DOHH2 (cell line): ENCODE measurements at regions not wholly inside any gene's neighbourhood (a gene's known extent, or its start where the extent isn't known, plus 50 kb on each side); places are given as distances from the start of the nearest gene placed in this dataset.

Experiments used
- CTCF ChIP-seq: fragments of 200-600 bp; sonication (generic); IDR thresholded peaks from one replicate; pipeline ENCODE4 v1.5.1; 2014; ENCODE audit warnings: antibody characterized with exemption, mild to moderate bottlenecking, low read depth, low read length; ENCODE audit not compliant: poor library complexity, severe bottlenecking
- EZH2phosphoT487 ChIP-seq: fragments of 200-600 bp; sonication (generic); IDR thresholded peaks from 2 replicates; pipeline ENCODE4 v1.6.1; 2017; ENCODE audit warnings: borderline replicate concordance, mild to moderate bottlenecking, antibody characterized with exemption, low read length, moderate library complexity, mixed read lengths

GRCh38 chr2:192277494-192278109, 82.9 kb upstream of the TMEFF2 start:
- TF ChIP-seq CTCF (no peak), EZH2phosphoT487 (no peak)
